ENCODE measurements at regions not wholly inside any gene's neighbourhood (a gene's known extent, or its start where the extent isn't known, plus 50 kb on each side); places are given as distances from the start of the nearest gene placed in this dataset.

DNA sequence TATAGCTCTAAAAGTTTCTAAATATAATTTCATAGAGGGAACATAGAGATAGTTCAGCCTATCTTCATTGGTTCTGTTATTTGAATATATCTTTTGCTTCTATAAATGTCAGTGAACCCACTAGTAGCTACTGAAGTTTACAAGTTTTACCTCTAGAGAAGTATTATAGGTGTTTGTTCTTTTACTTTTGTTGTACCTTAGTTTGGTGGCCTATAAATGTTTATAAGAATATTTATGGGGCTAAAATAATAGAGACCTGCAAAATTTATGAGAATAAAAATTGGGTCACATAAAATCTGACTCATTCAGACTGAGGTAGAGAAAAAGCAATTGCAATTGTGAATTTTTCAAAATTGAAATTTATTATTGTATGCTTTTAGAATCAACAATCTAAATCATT lies 162.6 kb downstream of the SERPINI1 start:
- Histone ChIP-seq H3K4me3 (ENCODE audit: insufficient read length, low read depth) (no peak overlapping the region), H3K4me1 (ENCODE audit: insufficient read depth, insufficient read length) (no peaks in the 10 kb centered on the region), H3K9me3 (ENCODE audit: insufficient read depth, low read length) (no peaks in the 10 kb centered on the region), H3K9ac (ENCODE audit: insufficient read length, low read depth) (no peak overlapping the region), H3K27me3 (ENCODE audit: insufficient read depth, insufficient read length) (no peaks in the 10 kb centered on the region), H3K36me3 (ENCODE audit: insufficient read depth, insufficient read length, low read length) (no peaks in the 10 kb centered on the region)
- TF ChIP-seq YY1 (IDR thresholded peaks at IDR 0.05; ENCODE audit: insufficient read depth, insufficient read length), result no peak
- no peak for TF ChIP-seq SUZ12 (IDR thresholded peaks at IDR 0.05; ENCODE audit: extremely low read depth, insufficient read depth, insufficient read length)
- no peak for DNase-seq (ENCODE audit: low read depth, low spot score)

- no peak overlapping the region for H3K9ac ChIP-seq (ENCODE audit: insufficient read length, low read depth)
- H3K27me3 ChIP-seq (ENCODE audit: insufficient read depth, insufficient read length), result no peaks in the 10 kb centered on the region
- no peaks in the 10 kb centered on the region for H3K4me1 ChIP-seq (ENCODE audit: insufficient read depth, insufficient read length)
- no peak overlapping the region for H3K4me3 ChIP-seq (ENCODE audit: insufficient read length, low read depth)
- TF ChIP-seq ZNF274 (IDR thresholded peaks at IDR 0.05; ENCODE audit: low read depth, low read length), result no peak
- TF ChIP-seq SUZ12 (IDR thresholded peaks at IDR 0.05; ENCODE audit: extremely low read depth, insufficient read depth, insufficient read length), result no peak
- TF ChIP-seq YY1 (IDR thresholded peaks at IDR 0.05; ENCODE audit: insufficient read depth, insufficient read length), result no peak
- H3K36me3 ChIP-seq (ENCODE audit: insufficient read depth, insufficient read length, low read length), result no peaks in the 10 kb centered on the region
- no peaks in the 10 kb centered on the region for H3K9me3 ChIP-seq (ENCODE audit: insufficient read depth, low read length)
- DNase-seq (ENCODE audit: low read depth, low spot score), result peak; percentile 36
These were observed 160.2 kb downstream of the SERPINI1 start for GRCh38 chr3:167895684-167896083.

- Histone ChIP-seq H3K9ac (ENCODE audit: insufficient read length, low read depth) (no peak overlapping the region), H3K4me1 (ENCODE audit: insufficient read depth, insufficient read length) (no peaks in the 10 kb centered on the region), H3K9me3 (ENCODE audit: insufficient read depth, low read length) (no peaks in the 10 kb centered on the region), H3K27me3 (ENCODE audit: insufficient read depth, insufficient read length) (no peaks in the 10 kb centered on the region), H3K4me3 (ENCODE audit: insufficient read length, low read depth) (no peak overlapping the region), H3K36me3 (ENCODE audit: insufficient read depth, insufficient read length, low read length) (no peaks in the 10 kb centered on the region)
- no peak for DNase-seq (ENCODE audit: low read depth, low spot score)
- no peak for TF ChIP-seq YY1 (IDR thresholded peaks at IDR 0.05; ENCODE audit: insufficient read depth, insufficient read length)
- TF ChIP-seq ZNF274 (IDR thresholded peaks at IDR 0.05; ENCODE audit: low read depth, low read length), result no peak
These were observed 159.7 kb downstream of the SERPINI1 start for GRCh38 chr3:167895178-167895577.

DNA sequence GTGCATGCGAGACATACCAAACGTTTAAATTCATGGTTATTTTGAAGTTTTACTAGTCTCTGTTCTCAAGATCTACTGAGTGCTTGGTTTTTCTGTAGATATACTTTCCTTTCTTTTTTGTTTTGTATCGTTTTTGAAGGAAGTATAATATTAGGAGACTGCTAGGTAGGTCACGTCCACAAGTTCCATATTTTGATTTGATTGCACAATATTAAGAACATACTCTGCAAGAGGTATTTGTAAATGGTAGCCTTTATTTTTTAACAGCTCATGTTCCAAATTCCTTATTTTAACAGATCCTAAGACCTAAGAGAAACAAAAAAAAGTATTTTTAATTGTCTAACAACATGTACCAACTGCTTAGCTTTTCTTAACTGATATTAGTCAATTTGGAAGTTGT lies 156.7 kb downstream of the SERPINI1 start:
- no peak overlapping the region for H3K9ac ChIP-seq (ENCODE audit: insufficient read length, low read depth)
- TF ChIP-seq SUZ12 (IDR thresholded peaks at IDR 0.05; ENCODE audit: extremely low read depth, insufficient read depth, insufficient read length) (no peak), ZNF274 (IDR thresholded peaks at IDR 0.05; ENCODE audit: low read depth, low read length) (no peak), YY1 (IDR thresholded peaks at IDR 0.05; ENCODE audit: insufficient read depth, insufficient read length) (no peak)
- H3K9me3 ChIP-seq (ENCODE audit: insufficient read depth, low read length), result no peaks in the 10 kb centered on the region
- no peaks in the 10 kb centered on the region for H3K27me3 ChIP-seq (ENCODE audit: insufficient read depth, insufficient read length)
- no peaks in the 10 kb centered on the region for H3K36me3 ChIP-seq (ENCODE audit: insufficient read depth, insufficient read length, low read length)
- H3K4me3 ChIP-seq (ENCODE audit: insufficient read length, low read depth), result no peak overlapping the region
- no peaks in the 10 kb centered on the region for H3K4me1 ChIP-seq (ENCODE audit: insufficient read depth, insufficient read length)
- DNase-seq (ENCODE audit: low read depth, low spot score), result no peak

DNA sequence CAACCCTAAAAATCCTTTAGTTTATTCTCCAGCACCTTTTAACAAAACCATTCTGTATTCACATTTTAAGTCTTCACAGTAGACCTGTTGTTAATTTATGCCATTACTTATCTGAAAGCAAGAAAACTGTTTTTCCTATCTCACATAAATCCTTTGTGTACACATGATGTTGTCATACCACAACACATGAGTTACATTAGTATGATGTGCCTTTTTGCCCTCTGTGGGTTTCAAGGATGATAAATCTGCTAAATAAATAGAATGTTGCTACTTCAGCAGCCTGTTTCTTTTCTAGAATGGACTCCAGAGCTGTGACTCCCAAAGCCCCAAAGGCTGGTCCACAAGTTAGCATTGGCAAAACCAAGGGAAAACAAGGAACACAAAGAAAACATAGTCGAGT lies 151.6 kb downstream of the SERPINI1 start:
- H3K4me3 ChIP-seq (ENCODE audit: insufficient read length, low read depth), result no peak overlapping the region
- DNase-seq (ENCODE audit: low read depth, low spot score), result no peak
- no peaks in the 10 kb centered on the region for H3K36me3 ChIP-seq (ENCODE audit: insufficient read depth, insufficient read length, low read length)
- no peak overlapping the region for H3K9ac ChIP-seq (ENCODE audit: insufficient read length, low read depth)
- TF ChIP-seq YY1 (IDR thresholded peaks at IDR 0.05; ENCODE audit: insufficient read depth, insufficient read length) (no peak), SUZ12 (IDR thresholded peaks at IDR 0.05; ENCODE audit: extremely low read depth, insufficient read depth, insufficient read length) (no peak), ZNF274 (IDR thresholded peaks at IDR 0.05; ENCODE audit: low read depth, low read length) (no peak)
- no peaks in the 10 kb centered on the region for H3K9me3 ChIP-seq (ENCODE audit: insufficient read depth, low read length)
- H3K27me3 ChIP-seq (ENCODE audit: insufficient read depth, insufficient read length), result no peaks in the 10 kb centered on the region
- H3K4me1 ChIP-seq (ENCODE audit: insufficient read depth, insufficient read length), result no peaks in the 10 kb centered on the region

GRCh38 chr3:167886690-167887089 lies 151.2 kb downstream of the SERPINI1 start:
- no peak for DNase-seq (ENCODE audit: low read depth, low spot score)
- H3K4me3 ChIP-seq (ENCODE audit: insufficient read length, low read depth), result no peak overlapping the region

GRCh38 chr3:167885277-167885676 lies 149.8 kb downstream of the SERPINI1 start:
- no peaks in the 10 kb centered on the region for H3K4me1 ChIP-seq (ENCODE audit: insufficient read depth, insufficient read length)
- no peaks in the 10 kb centered on the region for H3K9me3 ChIP-seq (ENCODE audit: insufficient read depth, low read length)
- no peak overlapping the region for H3K4me3 ChIP-seq (ENCODE audit: insufficient read length, low read depth)
- TF ChIP-seq YY1 (IDR thresholded peaks at IDR 0.05; ENCODE audit: insufficient read depth, insufficient read length) (no peak), SUZ12 (IDR thresholded peaks at IDR 0.05; ENCODE audit: extremely low read depth, insufficient read depth, insufficient read length) (no peak), ZNF274 (IDR thresholded peaks at IDR 0.05; ENCODE audit: low read depth, low read length) (no peak)
- H3K9ac ChIP-seq (ENCODE audit: insufficient read length, low read depth), result no peak overlapping the region
- H3K36me3 ChIP-seq (ENCODE audit: insufficient read depth, insufficient read length, low read length), result no peaks in the 10 kb centered on the region
- no peak for DNase-seq (ENCODE audit: low read depth, low spot score)
- H3K27me3 ChIP-seq (ENCODE audit: insufficient read depth, insufficient read length), result no peaks in the 10 kb centered on the region

More at GRCh38 chr3:167886690-167887089, 151.2 kb downstream of the SERPINI1 start:
- TF ChIP-seq ZNF274 (IDR thresholded peaks at IDR 0.05; ENCODE audit: low read depth, low read length) (no peak), YY1 (IDR thresholded peaks at IDR 0.05; ENCODE audit: insufficient read depth, insufficient read length) (no peak), SUZ12 (IDR thresholded peaks at IDR 0.05; ENCODE audit: extremely low read depth, insufficient read depth, insufficient read length) (no peak)
- H3K9me3 ChIP-seq (ENCODE audit: insufficient read depth, low read length), result no peaks in the 10 kb centered on the region
- no peaks in the 10 kb centered on the region for H3K36me3 ChIP-seq (ENCODE audit: insufficient read depth, insufficient read length, low read length)
- H3K27me3 ChIP-seq (ENCODE audit: insufficient read depth, insufficient read length), result no peaks in the 10 kb centered on the region
- H3K9ac ChIP-seq (ENCODE audit: insufficient read length, low read depth), result no peak overlapping the region
- no peaks in the 10 kb centered on the region for H3K4me1 ChIP-seq (ENCODE audit: insufficient read depth, insufficient read length)

GRCh38 chr3:167884481-167884880 lies 149.0 kb downstream of the SERPINI1 start:
- no peak overlapping the region for H3K9ac ChIP-seq (ENCODE audit: insufficient read length, low read depth)
- DNase-seq (ENCODE audit: low read depth, low spot score), result no peak
- no peak for TF ChIP-seq ZNF274 (IDR thresholded peaks at IDR 0.05; ENCODE audit: low read depth, low read length)
- no peak for TF ChIP-seq SUZ12 (IDR thresholded peaks at IDR 0.05; ENCODE audit: extremely low read depth, insufficient read depth, insufficient read length)
- TF ChIP-seq YY1 (IDR thresholded peaks at IDR 0.05; ENCODE audit: insufficient read depth, insufficient read length), result no peak

More at GRCh38 chr3:167884481-167884880, 149.0 kb downstream of the SERPINI1 start:
- Histone ChIP-seq H3K36me3 (ENCODE audit: insufficient read depth, insufficient read length, low read length) (no peaks in the 10 kb centered on the region), H3K4me1 (ENCODE audit: insufficient read depth, insufficient read length) (no peaks in the 10 kb centered on the region), H3K27me3 (ENCODE audit: insufficient read depth, insufficient read length) (no peaks in the 10 kb centered on the region), H3K9me3 (ENCODE audit: insufficient read depth, low read length) (no peaks in the 10 kb centered on the region), H3K4me3 (ENCODE audit: insufficient read length, low read depth) (no peak overlapping the region)

Data from NT2/D1 (cell line).